ENCODE measurements at regions not wholly inside any gene's neighbourhood (a gene's known extent, or its start where the extent isn't known, plus 50 kb on each side); places are given as distances from the start of the nearest gene placed in this dataset.

GRCh38 chr2:219823574-219823973 lies 196.1 kb downstream of the SLC4A3 start:
- ATAC-seq (no peak), FAIRE-seq (no peak)
- POLR2A ChIA-PET, result interaction anchor here (0.7 kb wide), 1 partner anchor 18 kb away, joined by 4 read pairs; no protein-coding TSS in a partner anchor

More at GRCh38 chr2:219823574-219823973, 196.1 kb downstream of the SLC4A3 start:
- Histone ChIP-seq H2AFZ (ENCODE audit: low read depth, low read length) (no peak overlapping the region), H3K36me3 (ENCODE audit: control insufficient read depth, insufficient read depth, low read length) (no peaks in the 10 kb centered on the region), H3K4me1 (replicated peaks in 1 of 2; ENCODE audit: control insufficient read depth in 2 of 2, insufficient read depth in 2 of 2, low read length in 2 of 2) (no peaks in the 10 kb centered on the region), H3K27me3 (ENCODE audit: control insufficient read depth in 2 of 2, insufficient read depth in 2 of 2, low read length in 2 of 2) (no peaks in the 10 kb centered on the region; a peak in 1 of 5 replicates), H4K20me1 (replicated peaks; ENCODE audit: control insufficient read depth, insufficient read depth, low read length) (no peaks in the 10 kb centered on the region), H3K4me3 (no peak overlapping the region), H3K4me2 (ENCODE audit: insufficient read depth, low read length) (no peak overlapping the region), H3K27ac (ENCODE audit: extremely low read depth, low read depth, low read length) (no peak overlapping the region), H3K79me2 (ENCODE audit: control insufficient read depth, insufficient read depth, low read length) (no peaks in the 10 kb centered on the region), H3K9me3 (replicated peaks; ENCODE audit: control insufficient read depth, insufficient read depth, low read depth, low read length) (no peaks in the 10 kb centered on the region), H3K9ac (ENCODE audit: insufficient read depth in 1 of 2, low read depth in 2 of 2, low read length in 2 of 2) (no peak overlapping the region), H3K9me1 (ENCODE audit: control insufficient read depth, insufficient read depth, low read length) (no peaks in the 10 kb centered on the region)
- TF ChIP-seq CTCF (IDR thresholded peaks at IDR 0.05 in 2 of 3, conservative IDR thresholded peaks at IDR 0.05 in 1 of 3; ENCODE audit: insufficient read depth in 2 of 3, low read depth in 1 of 3, low read length in 3 of 3) (no peak), ZNF584 (CRISPR knock-in tag; IDR thresholded peaks at IDR 0.05; ENCODE audit: low read depth) (no peak), BHLHE40 (IDR thresholded peaks at IDR 0.05; ENCODE audit: low read length) (no peak), MLX (CRISPR knock-in tag; conservative IDR thresholded peaks at IDR 0.05) (no peak), ZNF707 (CRISPR knock-in tag; conservative IDR thresholded peaks at IDR 0.05) (no peak), BMI1 (IDR thresholded peaks at IDR 0.05; ENCODE audit: low read length) (no peak), MNT (conservative IDR thresholded peaks at IDR 0.05) (no peak), TRIM25 (IDR thresholded peaks at IDR 0.05; ENCODE audit: borderline replicate concordance) (no peak), ZNF830 (CRISPR knock-in tag; IDR thresholded peaks at IDR 0.05) (no peak), PRDM10 (IDR thresholded peaks at IDR 0.05; ENCODE audit: partially characterized antibody) (no peak), HDAC2 (IDR thresholded peaks at IDR 0.05) (no peak)
- in situ Hi-C loops (cut with MboI) (no loop called here), intact Hi-C loops (cut with micrococcal nuclease) (no loop called here)
- 2% methylated on average over 6 of the region's 7 CpGs for WGBS (ENCODE audit: insufficient coverage, low coverage, missing lambda C conversion rate)
- CTCF ChIA-PET (ENCODE audit: low intra/inter-chr PET ratio), result no interaction called here
- DNase-seq (ENCODE audit: extremely low read depth in 1 of 4, low spot score in 3 of 4), result no peak
- BruUV-seq (replicated peaks), result no TSS peak

Data from K562 (cell line).